ENCODE measurements at regions not wholly inside any gene's neighbourhood (a gene's known extent, or its start where the extent isn't known, plus 50 kb on each side); places are given as distances from the start of the nearest gene placed in this dataset.

DNA sequence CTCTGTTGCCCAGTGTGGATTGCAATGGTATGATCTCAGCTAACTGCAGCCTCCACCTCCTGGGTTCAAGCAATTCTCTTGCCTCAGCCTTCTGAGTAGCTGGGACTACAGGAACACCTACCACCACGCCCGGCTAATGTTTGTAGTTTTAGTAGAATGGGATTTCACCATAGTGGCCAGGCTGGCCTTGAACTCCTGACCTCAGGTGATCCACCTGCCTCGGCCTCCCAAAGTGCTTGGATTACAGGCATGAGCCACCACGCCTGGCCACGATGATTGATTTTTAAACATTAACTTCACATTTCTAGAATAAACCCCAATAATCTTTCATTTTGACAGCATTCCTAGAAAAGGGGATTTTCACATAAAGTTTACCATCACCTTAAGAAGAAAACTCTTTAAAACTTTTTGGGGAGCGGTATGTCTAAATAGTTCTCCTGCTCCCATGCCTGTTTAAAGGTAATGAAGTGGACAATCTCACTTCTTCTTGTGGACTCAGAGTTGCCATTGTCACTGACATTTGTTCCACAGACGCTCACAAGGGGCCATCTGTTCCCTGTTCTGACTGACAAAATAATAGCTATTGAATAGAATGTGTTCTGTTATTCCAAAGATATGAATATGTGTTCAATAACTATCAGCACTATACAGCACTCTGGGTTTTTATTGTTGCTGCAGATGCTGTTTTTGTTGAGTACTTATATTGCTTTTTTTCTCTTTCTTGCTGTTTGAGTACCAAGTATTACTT lies 66.1 kb upstream of the C1QTNF9B start:
- Histone ChIP-seq H3K56ac (ENCODE audit: insufficient read length, low read depth, low read length) (no peak overlapping the region), H2BK5ac (ENCODE audit: insufficient read length, low read length) (no peak overlapping the region), H2BK15ac (ENCODE audit: low read depth, low read length) (no peak overlapping the region), H2BK12ac (ENCODE audit: insufficient read length, low read depth, low read length) (no peak overlapping the region), H3K18ac (ENCODE audit: insufficient read length, low read depth, low read length) (no peak overlapping the region), H3T11ph (ENCODE audit: low read length) (no peak overlapping the region), H2AK5ac (ENCODE audit: insufficient read length, low read length) (no peak overlapping the region), H3K4me2 (ENCODE audit: insufficient read depth, insufficient read length, low read length) (no peak overlapping the region), H3K27ac (ENCODE audit: insufficient read length, low read depth, low read length) (no peak overlapping the region), H3K27me3 (ENCODE audit: insufficient read depth, low read length) (no peaks in the 10 kb centered on the region), H3K9ac (ENCODE audit: extremely low read depth, insufficient read length, low read length) (no peak overlapping the region), H4K91ac (ENCODE audit: insufficient read length, low read depth, low read length) (no peak overlapping the region), H4K8ac (replicated peaks; ENCODE audit: insufficient read length, low read depth, low read length) (no peak overlapping the region), H2AFZ (ENCODE audit: low read length) (no peak overlapping the region), H2BK20ac (ENCODE audit: low read depth, low read length, poor library complexity, severe bottlenecking) (no peak overlapping the region), H3K9me3 (ENCODE audit: control insufficient read depth, low read depth, low read length) (no peaks in the 10 kb centered on the region), H4K5ac (ENCODE audit: insufficient read length, low read depth, low read length) (no peak overlapping the region), H3K4ac (ENCODE audit: low read depth, low read length) (no peak overlapping the region), H2BK120ac (ENCODE audit: low read depth, low read length, poor library complexity, severe bottlenecking) (no peak overlapping the region), H3K23me2 (ENCODE audit: insufficient read length, low read depth, low read length, poor library complexity, severe bottlenecking) (no peaks in the 10 kb centered on the region), H3K14ac (ENCODE audit: insufficient read depth, low read length) (no peak overlapping the region), H3K4me1 (ENCODE audit: insufficient read depth, low read length) (peaks cover 2% of the 10 kb centered on the region; the same call in 1 of the 2 replicates), H3K79me2 (ENCODE audit: insufficient read depth, low read length) (no peaks in the 10 kb centered on the region), H3K79me1 (ENCODE audit: insufficient read depth, low read depth, low read length, poor library complexity, severe bottlenecking) (no peaks in the 10 kb centered on the region), H3K23ac (ENCODE audit: insufficient read length, low read depth, low read length) (no peak overlapping the region), H4K20me1 (ENCODE audit: control insufficient read depth, insufficient read depth, insufficient read length) (no peaks in the 10 kb centered on the region)
- Mint-ChIP-seq H3K4me3 (no peak overlapping the region; a peak in 1 of 5 replicates), H3K27me3 (ENCODE audit: low read depth) (peaks cover 2% of the 10 kb centered on the region; the same call in 1 of the 2 replicates), H3K36me3 (ENCODE audit: insufficient read depth in 1 of 3, low read depth in 3 of 3) (no peaks in the 10 kb centered on the region), H3K27ac (no peak overlapping the region), H3K9me3 (no peaks in the 10 kb centered on the region), H3K4me1 (peaks cover 2 to 3% of the 10 kb centered on the region in 2 experiments)
- TF ChIP-seq, protein P1, sequence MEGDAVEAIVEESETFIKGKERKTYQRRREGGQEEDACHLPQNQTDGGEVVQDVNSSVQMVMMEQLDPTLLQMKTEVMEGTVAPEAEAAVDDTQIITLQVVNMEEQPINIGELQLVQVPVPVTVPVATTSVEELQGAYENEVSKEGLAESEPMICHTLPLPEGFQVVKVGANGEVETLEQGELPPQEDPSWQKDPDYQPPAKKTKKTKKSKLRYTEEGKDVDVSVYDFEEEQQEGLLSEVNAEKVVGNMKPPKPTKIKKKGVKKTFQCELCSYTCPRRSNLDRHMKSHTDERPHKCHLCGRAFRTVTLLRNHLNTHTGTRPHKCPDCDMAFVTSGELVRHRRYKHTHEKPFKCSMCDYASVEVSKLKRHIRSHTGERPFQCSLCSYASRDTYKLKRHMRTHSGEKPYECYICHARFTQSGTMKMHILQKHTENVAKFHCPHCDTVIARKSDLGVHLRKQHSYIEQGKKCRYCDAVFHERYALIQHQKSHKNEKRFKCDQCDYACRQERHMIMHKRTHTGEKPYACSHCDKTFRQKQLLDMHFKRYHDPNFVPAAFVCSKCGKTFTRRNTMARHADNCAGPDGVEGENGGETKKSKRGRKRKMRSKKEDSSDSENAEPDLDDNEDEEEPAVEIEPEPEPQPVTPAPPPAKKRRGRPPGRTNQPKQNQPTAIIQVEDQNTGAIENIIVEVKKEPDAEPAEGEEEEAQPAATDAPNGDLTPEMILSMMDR (conservative IDR thresholded peaks at IDR 0.05) = no peak
- DNase-seq = no peak
- no CpG with 5 or more reads among the region's 7 CpGs for WGBS (ENCODE audit: extremely low coverage, insufficient read length, low lambda C conversion rate)
